ENCODE measurements at regions not wholly inside any gene's neighbourhood (a gene's known extent, or its start where the extent isn't known, plus 50 kb on each side); places are given as distances from the start of the nearest gene placed in this dataset.
"Not testable (repeated sequence)": the region's sequence is repeated elsewhere in the genome, so short reads cannot be mapped to it uniquely, and the experiment has no call there.

DNA sequence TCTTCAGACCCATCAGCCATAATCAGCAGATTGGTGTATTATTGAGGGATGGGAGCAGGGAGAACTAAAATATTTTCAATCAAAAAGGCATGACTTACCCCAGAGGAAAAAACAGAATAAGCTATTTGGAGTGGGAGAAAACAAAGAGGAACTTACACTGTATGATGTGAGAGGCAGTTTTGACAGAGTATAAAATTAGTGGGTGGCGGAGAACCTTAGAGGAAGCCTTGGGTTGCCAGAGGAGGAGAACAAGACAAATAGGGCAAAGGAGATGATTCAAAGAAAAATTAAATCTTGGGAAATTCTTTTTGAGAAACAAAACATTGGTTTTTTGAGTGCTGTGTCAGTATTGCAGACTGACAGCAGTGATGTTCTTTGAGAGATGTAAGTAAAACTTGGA lies 285.0 kb downstream of the C11orf87 start:
- no peak for DNase-seq (ENCODE audit: extremely low spot score in 2 of 2)
- Histone ChIP-seq H3K27me3 (no peaks in the 10 kb centered on the region), H3K4me1 (no peaks in the 10 kb centered on the region), H3K36me3 (no peaks in the 10 kb centered on the region), H3K4me3 (no peak overlapping the region), H3K27ac (no peak overlapping the region), H3K9me3 (no peaks in the 10 kb centered on the region)
- intact Hi-C loops (cut with DNase I): no loop called here
- TF ChIP-seq POLR2AphosphoS5 (IDR thresholded peaks at IDR 0.05; ENCODE audit: insufficient read depth in 1 of 2, low read depth in 1 of 2) (no peak), POLR2A (IDR thresholded peaks at IDR 0.05) (no peak)
- TF ChIP-seq, protein P1, sequence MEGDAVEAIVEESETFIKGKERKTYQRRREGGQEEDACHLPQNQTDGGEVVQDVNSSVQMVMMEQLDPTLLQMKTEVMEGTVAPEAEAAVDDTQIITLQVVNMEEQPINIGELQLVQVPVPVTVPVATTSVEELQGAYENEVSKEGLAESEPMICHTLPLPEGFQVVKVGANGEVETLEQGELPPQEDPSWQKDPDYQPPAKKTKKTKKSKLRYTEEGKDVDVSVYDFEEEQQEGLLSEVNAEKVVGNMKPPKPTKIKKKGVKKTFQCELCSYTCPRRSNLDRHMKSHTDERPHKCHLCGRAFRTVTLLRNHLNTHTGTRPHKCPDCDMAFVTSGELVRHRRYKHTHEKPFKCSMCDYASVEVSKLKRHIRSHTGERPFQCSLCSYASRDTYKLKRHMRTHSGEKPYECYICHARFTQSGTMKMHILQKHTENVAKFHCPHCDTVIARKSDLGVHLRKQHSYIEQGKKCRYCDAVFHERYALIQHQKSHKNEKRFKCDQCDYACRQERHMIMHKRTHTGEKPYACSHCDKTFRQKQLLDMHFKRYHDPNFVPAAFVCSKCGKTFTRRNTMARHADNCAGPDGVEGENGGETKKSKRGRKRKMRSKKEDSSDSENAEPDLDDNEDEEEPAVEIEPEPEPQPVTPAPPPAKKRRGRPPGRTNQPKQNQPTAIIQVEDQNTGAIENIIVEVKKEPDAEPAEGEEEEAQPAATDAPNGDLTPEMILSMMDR (IDR thresholded peaks at IDR 0.05): no peak

DNA sequence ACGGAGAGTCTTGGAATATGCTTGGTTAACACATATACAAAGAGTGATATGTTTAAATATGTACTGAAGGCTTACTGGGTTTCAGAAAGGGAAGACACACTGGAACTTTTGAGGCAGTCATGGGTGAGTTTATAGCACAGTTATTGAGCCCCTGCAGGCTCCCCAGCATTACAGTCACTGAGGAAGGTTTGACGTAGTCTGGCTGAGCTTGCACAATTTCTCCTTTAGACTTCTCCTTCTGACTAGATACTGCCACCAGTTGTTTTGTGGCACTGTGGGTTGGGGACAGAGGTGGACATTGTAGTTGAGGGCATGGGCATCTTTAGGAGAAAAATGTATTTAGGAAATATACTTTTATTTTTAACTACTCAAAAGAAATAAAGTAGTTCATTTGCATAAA lies 285.4 kb downstream of the C11orf87 start:
- no peaks in the 10 kb centered on the region for H3K27me3 ChIP-seq
- TF ChIP-seq POLR2AphosphoS5 (IDR thresholded peaks at IDR 0.05; ENCODE audit: insufficient read depth in 1 of 2, low read depth in 1 of 2) (no peak), POLR2A (IDR thresholded peaks at IDR 0.05) (no peak)
- TF ChIP-seq, protein P1 (IDR thresholded peaks at IDR 0.05): no peak
- no peak overlapping the region for H3K4me3 ChIP-seq
- H3K9me3 ChIP-seq: no peaks in the 10 kb centered on the region
- no peak for DNase-seq (ENCODE audit: extremely low spot score in 2 of 2)
- H3K4me1 ChIP-seq: no peaks in the 10 kb centered on the region
- no peak overlapping the region for H3K27ac ChIP-seq
- no peaks in the 10 kb centered on the region for H3K36me3 ChIP-seq
- intact Hi-C loops (cut with DNase I): no loop called here

DNA sequence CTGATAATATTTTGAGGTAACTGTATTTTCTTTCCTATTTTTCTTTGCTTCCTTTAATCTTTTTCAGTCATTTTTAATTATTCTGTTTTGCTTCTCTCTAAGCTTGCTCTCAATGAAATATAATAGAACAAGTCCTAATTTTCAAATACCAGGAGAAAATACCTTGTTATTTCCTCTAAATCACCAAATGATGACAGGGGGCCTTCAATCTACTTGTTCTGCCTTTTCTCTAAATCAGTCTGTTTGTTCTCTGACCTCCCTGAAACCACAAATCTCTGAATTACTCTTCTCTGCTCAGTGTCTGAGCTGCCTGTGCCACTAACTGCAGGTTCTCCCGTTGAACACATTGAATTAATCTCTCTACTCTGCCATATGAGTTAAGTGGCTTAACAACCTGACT lies 286.2 kb downstream of the C11orf87 start:
- TF ChIP-seq POLR2A (IDR thresholded peaks at IDR 0.05) (no peak), POLR2AphosphoS5 (IDR thresholded peaks at IDR 0.05; ENCODE audit: insufficient read depth in 1 of 2, low read depth in 1 of 2) (no peak)
- TF ChIP-seq, protein P1 (IDR thresholded peaks at IDR 0.05): no peak
- no peak for DNase-seq (ENCODE audit: extremely low spot score in 2 of 2)
- intact Hi-C loops (cut with DNase I): no loop called here

DNA sequence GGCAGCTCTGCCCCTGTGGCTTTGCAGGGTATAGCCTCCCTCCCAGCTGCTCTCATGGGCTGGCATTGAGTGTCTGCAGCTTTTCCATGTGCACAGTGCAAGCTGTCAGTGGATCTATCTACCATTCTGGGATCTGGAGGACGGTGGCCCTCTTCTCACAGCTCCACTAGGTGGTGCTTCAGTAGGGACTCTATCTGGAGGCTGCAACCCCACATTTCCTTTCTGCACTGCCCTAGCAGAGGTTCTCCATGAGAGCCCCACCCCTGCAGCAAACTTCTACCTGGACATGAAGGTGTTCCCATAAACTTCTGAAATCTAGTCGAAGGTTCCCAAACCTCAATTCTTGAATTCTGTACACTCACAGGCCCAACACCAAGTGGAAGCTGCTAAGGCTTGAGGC lies 292.5 kb downstream of the C11orf87 start:
- H3K36me3 ChIP-seq; intact Hi-C loops (cut with DNase I); H3K27ac ChIP-seq; H3K9me3 ChIP-seq; DNase-seq (ENCODE audit: extremely low spot score in 2 of 2); H3K4me3 ChIP-seq; H3K27me3 ChIP-seq; H3K4me1 ChIP-seq: not testable (repeated sequence)

More for the DNA sequence above, 286.2 kb downstream of the C11orf87 start:
- H3K36me3 ChIP-seq: no peaks in the 10 kb centered on the region
- no peaks in the 10 kb centered on the region for H3K27me3 ChIP-seq
- no peak overlapping the region for H3K27ac ChIP-seq
- H3K4me3 ChIP-seq: no peak overlapping the region
- H3K4me1 ChIP-seq: no peaks in the 10 kb centered on the region
- no peaks in the 10 kb centered on the region for H3K9me3 ChIP-seq

DNA sequence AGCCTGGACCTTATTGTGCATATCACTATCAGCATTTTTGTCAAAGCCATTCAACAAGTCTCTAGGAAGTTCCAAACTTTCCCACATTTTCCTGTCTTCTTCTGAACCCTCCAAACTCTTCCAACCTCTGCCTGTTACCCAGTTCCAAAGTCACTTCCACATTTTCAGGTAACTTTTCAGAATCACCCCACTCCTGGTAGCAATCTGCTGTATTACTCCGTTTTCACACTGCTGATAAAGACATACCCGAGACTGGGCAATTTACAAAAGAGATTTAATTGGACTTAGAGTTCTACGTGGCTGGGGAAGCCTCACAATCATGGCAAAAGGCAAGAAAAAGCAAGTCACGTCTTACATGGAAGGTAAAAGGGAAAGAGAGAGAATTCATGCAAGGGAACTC lies 293.4 kb downstream of the C11orf87 start:
- H3K9me3 ChIP-seq; intact Hi-C loops (cut with DNase I); H3K4me1 ChIP-seq; DNase-seq (ENCODE audit: extremely low spot score in 2 of 2); H3K27ac ChIP-seq; H3K27me3 ChIP-seq; H3K36me3 ChIP-seq; H3K4me3 ChIP-seq: not testable (repeated sequence)

DNA sequence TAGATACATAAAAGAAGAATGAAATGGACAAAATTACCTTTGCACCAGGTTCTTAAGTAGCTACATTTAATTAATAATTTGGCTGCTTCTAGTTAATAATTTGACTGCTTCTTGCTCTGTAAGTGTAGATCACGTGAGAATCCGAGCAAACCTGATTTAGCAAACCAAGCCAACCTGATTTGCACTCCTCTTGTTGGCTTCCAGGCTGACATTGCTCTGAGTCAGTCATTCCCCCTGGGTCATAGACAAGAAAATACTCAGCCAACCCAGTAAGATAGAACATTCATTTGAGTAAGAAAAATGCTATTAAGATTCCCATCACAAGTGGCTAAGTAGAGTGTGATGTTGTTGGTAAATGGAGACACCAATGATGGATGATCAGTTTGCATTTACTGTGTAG lies 304.1 kb downstream of the C11orf87 start:
- H3K27ac ChIP-seq: no peak overlapping the region
- H3K4me1 ChIP-seq: no peaks in the 10 kb centered on the region

More for the DNA sequence above, 304.1 kb downstream of the C11orf87 start:
- intact Hi-C loops (cut with DNase I): no loop called here
- no peak overlapping the region for H3K4me3 ChIP-seq
- DNase-seq (ENCODE audit: extremely low spot score in 2 of 2): no peak
- no peaks in the 10 kb centered on the region for H3K36me3 ChIP-seq
- H3K27me3 ChIP-seq: no peaks in the 10 kb centered on the region
- H3K9me3 ChIP-seq: no peaks in the 10 kb centered on the region
- TF ChIP-seq POLR2AphosphoS5 (IDR thresholded peaks at IDR 0.05; ENCODE audit: insufficient read depth in 1 of 2, low read depth in 1 of 2): no peak
- TF ChIP-seq POLR2A (IDR thresholded peaks at IDR 0.05): no peak
- TF ChIP-seq, protein P1 (IDR thresholded peaks at IDR 0.05): no peak
